HUES6 (cell line): ENCODE measurements at regions not wholly inside any gene's neighbourhood (a gene's known extent, or its start where the extent isn't known, plus 50 kb on each side); places are given as distances from the start of the nearest gene placed in this dataset.

Source experiments
- H3K27ac ChIP-seq: 2 replicates; pipeline ENCODE4 v1.7.0; 2013; ENCODE audit warnings: low read depth, mild to moderate bottlenecking, low read length, inconsistent platforms
- H3K27me3 ChIP-seq: 2 replicates; pipeline ENCODE4 v1.6.1; 2013; ENCODE audit warnings: low read length; ENCODE audit not compliant: control insufficient read depth, insufficient read depth
- H3K36me3 ChIP-seq: 2 replicates; pipeline ENCODE4 v1.6.1; 2013; ENCODE audit warnings: low read length; ENCODE audit not compliant: control insufficient read depth, insufficient read depth
- H3K4me1 ChIP-seq: 2 replicates; pipeline ENCODE4 v1.6.1; 2013; ENCODE audit warnings: low read length; ENCODE audit not compliant: control insufficient read depth, insufficient read depth
- H3K4me3 ChIP-seq: 2 replicates; pipeline ENCODE4 v1.5.1; 2013; ENCODE audit warnings: low read depth, low read length
- H3K9ac ChIP-seq: one replicate; pipeline ENCODE4 v1.6.1; 2013; ENCODE audit warnings: mild to moderate bottlenecking, low read length
- H3K9me3 ChIP-seq: 2 replicates; pipeline ENCODE4 v1.6.1; 2013; ENCODE audit warnings: low read depth, low read length; ENCODE audit not compliant: control insufficient read depth, insufficient read depth

GRCh38 chr11:11756718-11757117, 85.1 kb upstream of the USP47 start:
- H3K36me3 ChIP-seq: no peaks in the 10 kb centered on the region
- no peak overlapping the region for H3K4me3 ChIP-seq
- H3K4me1 ChIP-seq: peaks cover 7% of the 10 kb centered on the region
- no peaks in the 10 kb centered on the region for H3K9me3 ChIP-seq
- no peak overlapping the region for H3K9ac ChIP-seq
- no peak overlapping the region for H3K27ac ChIP-seq
- 0 out of 2 replicates have a peak, but pooled peaks cover 3% of the 10 kb centered on the region for H3K27me3 ChIP-seq

GRCh38 chr11:11755871-11756270, 85.9 kb upstream of the USP47 start:
- Histone ChIP-seq H3K9ac (no peak overlapping the region), H3K9me3 (no peaks in the 10 kb centered on the region), H3K27ac (no peak overlapping the region)

GRCh38 chr11:11752679-11753078, 89.1 kb upstream of the USP47 start:
- no peaks in the 10 kb centered on the region for H3K27me3 ChIP-seq
- H3K9ac ChIP-seq: no peak overlapping the region
- H3K27ac ChIP-seq: no peak overlapping the region
- peaks cover 9% of the 10 kb centered on the region; the same call in 1 of the 2 replicates for H3K9me3 ChIP-seq
- H3K4me3 ChIP-seq: no peak overlapping the region
- H3K36me3 ChIP-seq: no peaks in the 10 kb centered on the region
- peaks cover 7% of the 10 kb centered on the region for H3K4me1 ChIP-seq

More at GRCh38 chr11:11755871-11756270, 85.9 kb upstream of the USP47 start:
- H3K4me1 ChIP-seq: peaks cover 7% of the 10 kb centered on the region
- H3K27me3 ChIP-seq: 0 out of 2 replicates have a peak, but pooled peaks cover 3% of the 10 kb centered on the region
- no peak overlapping the region for H3K4me3 ChIP-seq
- H3K36me3 ChIP-seq: no peaks in the 10 kb centered on the region

- Histone ChIP-seq H3K4me1 (peaks cover 4% of the 10 kb centered on the region; the same call in 1 of the 2 replicates), H3K4me3 (no peak overlapping the region), H3K27ac (no peak overlapping the region), H3K36me3 (no peaks in the 10 kb centered on the region), H3K27me3 (no peaks in the 10 kb centered on the region), H3K9me3 (peaks cover 9% of the 10 kb centered on the region; the same call in 1 of the 2 replicates), H3K9ac (no peak overlapping the region)
These were observed 91.5 kb upstream of the USP47 start for GRCh38 chr11:11750017-11750878.

- no peaks in the 10 kb centered on the region for H3K27me3 ChIP-seq
- no peak overlapping the region for H3K9ac ChIP-seq
- H3K36me3 ChIP-seq: no peaks in the 10 kb centered on the region
- H3K9me3 ChIP-seq: peaks cover 9% of the 10 kb centered on the region; the same call in 1 of the 2 replicates
- no peak overlapping the region for H3K27ac ChIP-seq
- H3K4me1 ChIP-seq: peaks cover 4% of the 10 kb centered on the region; the same call in 1 of the 2 replicates
- H3K4me3 ChIP-seq: no peak overlapping the region
These were observed 92.9 kb upstream of the USP47 start for GRCh38 chr11:11748706-11749365.

- Histone ChIP-seq H3K27ac (no peak overlapping the region), H3K9ac (no peak overlapping the region), H3K9me3 (peaks cover 9% of the 10 kb centered on the region; the same call in 1 of the 2 replicates), H3K4me1 (no peaks in the 10 kb centered on the region), H3K27me3 (no peaks in the 10 kb centered on the region), H3K36me3 (no peaks in the 10 kb centered on the region), H3K4me3 (no peak overlapping the region)
These were observed 94.2 kb upstream of the USP47 start for GRCh38 chr11:11747570-11747969.

GRCh38 chr11:11746449-11746848, 95.3 kb upstream of the USP47 start:
- no peaks in the 10 kb centered on the region for H3K36me3 ChIP-seq
- H3K9me3 ChIP-seq: peaks cover 9% of the 10 kb centered on the region; the same call in 1 of the 2 replicates
- no peak overlapping the region for H3K4me3 ChIP-seq
- H3K9ac ChIP-seq: no peak overlapping the region
- no peaks in the 10 kb centered on the region for H3K27me3 ChIP-seq
- H3K4me1 ChIP-seq: no peaks in the 10 kb centered on the region
- H3K27ac ChIP-seq: no peak overlapping the region

GRCh38 chr11:11743216-11743615, 98.6 kb upstream of the USP47 start:
- no peak overlapping the region for H3K9ac ChIP-seq
- no peaks in the 10 kb centered on the region for H3K36me3 ChIP-seq
- no peak overlapping the region for H3K27ac ChIP-seq
- H3K4me3 ChIP-seq: no peak overlapping the region
- no peaks in the 10 kb centered on the region for H3K4me1 ChIP-seq
- no peaks in the 10 kb centered on the region for H3K9me3 ChIP-seq
- H3K27me3 ChIP-seq: no peaks in the 10 kb centered on the region

GRCh38 chr11:11742486-11742885, 99.3 kb upstream of the USP47 start:
- H3K36me3 ChIP-seq: no peaks in the 10 kb centered on the region
- no peaks in the 10 kb centered on the region for H3K9me3 ChIP-seq
- no peaks in the 10 kb centered on the region for H3K27me3 ChIP-seq
- no peak overlapping the region for H3K4me3 ChIP-seq
- H3K9ac ChIP-seq: no peak overlapping the region
- H3K27ac ChIP-seq: no peak overlapping the region
- no peaks in the 10 kb centered on the region for H3K4me1 ChIP-seq

GRCh38 chr11:11740836-11741235, 100.9 kb upstream of the USP47 start:
- no peaks in the 10 kb centered on the region for H3K27me3 ChIP-seq
- H3K9ac ChIP-seq: no peak overlapping the region
- no peaks in the 10 kb centered on the region for H3K36me3 ChIP-seq
- H3K4me3 ChIP-seq: no peak overlapping the region
- H3K27ac ChIP-seq: no peak overlapping the region
- H3K4me1 ChIP-seq: peaks cover 1% of the 10 kb centered on the region
- H3K9me3 ChIP-seq: no peaks in the 10 kb centered on the region

- Histone ChIP-seq H3K4me3 (no peak overlapping the region), H3K9ac (no peak overlapping the region), H3K27me3 (no peaks in the 10 kb centered on the region), H3K27ac (no peak overlapping the region), H3K4me1 (peaks cover 4% of the 10 kb centered on the region), H3K9me3 (no peaks in the 10 kb centered on the region), H3K36me3 (no peaks in the 10 kb centered on the region)
These were observed 101.6 kb upstream of the USP47 start for GRCh38 chr11:11740073-11740702.
